DMS53 (cell line): ENCODE measurements at regions not wholly inside any gene's neighbourhood (a gene's known extent, or its start where the extent isn't known, plus 50 kb on each side); places are given as distances from the start of the nearest gene placed in this dataset.
"Not testable (repeated sequence)": the region's sequence is repeated elsewhere in the genome, so short reads cannot be mapped to it uniquely, and the experiment has no call there.

Source experiments
- DNase-seq: peaks from one replicate; lab custom pipeline; 2025; lab: John Stamatoyannopoulos, UW

- DNase-seq, result no peak
Observed at GRCh38 chr13:80547885-80548825, 207.2 kb upstream of the SPRY2 start.

DNA sequence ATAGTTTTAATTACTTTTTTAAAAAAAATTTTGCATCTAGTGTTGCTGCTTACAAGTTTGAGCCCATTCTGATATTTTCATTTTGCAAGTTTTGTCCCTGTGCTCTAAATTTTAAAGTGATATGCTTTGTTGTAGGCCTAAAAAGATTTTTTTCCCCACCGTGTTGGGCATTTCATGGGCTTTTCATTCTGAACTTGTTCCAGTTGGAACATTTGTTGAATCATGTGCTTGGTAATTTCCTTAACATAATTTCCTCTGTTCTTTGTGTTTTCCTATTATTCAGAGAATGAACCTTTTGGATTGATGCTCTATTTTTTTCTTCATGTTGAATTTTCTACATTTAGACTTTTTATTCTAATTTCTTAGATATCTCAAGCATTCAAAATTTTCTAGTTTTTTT lies 206.4 kb upstream of the SPRY2 start:
- DNase-seq, result no peak

DNA sequence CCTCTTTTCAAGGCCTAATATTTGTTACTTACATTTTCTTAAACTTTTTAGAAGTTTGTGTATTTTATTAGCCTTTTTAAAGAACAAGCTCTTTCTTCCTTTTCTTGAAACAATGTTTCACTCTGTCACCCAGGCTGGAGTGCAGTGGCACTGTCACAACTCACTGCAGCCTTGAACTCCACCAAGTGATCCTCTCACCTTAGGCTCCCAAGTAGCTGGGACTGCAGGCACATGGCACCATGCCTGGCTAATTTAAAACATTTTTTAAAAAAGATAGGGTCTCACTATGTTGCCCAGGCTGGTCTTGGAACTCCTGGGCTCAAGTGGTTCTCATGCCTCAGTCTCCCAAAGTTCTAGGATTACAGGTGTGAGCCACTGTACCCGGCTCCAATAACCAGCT lies 192.2 kb upstream of the SPRY2 start:
- no peak for DNase-seq

DNA sequence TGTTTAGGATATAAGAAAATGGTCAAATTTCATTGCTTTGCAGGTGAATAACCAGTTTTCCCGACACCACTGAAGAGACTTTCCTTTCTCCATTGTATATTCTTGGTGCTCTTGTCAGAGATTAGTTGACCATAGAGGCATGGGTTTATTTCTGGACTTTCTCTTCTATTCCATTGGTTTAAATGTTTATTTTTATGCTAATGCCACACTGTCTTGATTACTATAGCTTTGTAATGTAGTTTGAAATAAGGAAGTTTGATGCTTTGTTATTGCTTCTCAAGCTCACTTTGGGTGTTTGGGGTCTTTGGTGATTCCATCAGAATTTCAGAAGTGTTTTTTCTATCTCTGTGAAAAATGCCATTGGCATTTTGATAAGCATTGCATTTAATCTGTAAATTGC lies 190.0 kb upstream of the SPRY2 start:
- no peak for DNase-seq

DNA sequence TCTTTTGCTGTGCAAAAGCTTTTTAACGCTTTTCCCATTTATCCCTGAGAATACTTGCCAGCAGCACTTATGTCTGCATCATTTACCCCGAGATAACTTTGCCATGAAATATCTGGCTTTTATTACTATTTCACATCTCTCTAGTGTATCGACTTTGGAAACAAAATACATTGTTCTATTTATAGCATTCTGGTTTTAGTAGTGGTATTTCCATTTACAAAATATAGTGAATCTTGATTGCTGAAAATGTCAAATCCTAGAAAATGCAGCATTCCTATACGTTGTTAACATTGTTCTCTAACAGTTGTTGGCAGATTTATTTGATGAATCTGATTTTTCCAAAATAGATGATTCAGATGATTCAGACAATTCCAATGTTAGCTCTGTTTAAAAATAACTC lies 189.3 kb upstream of the SPRY2 start:
- no peak for DNase-seq

DNA sequence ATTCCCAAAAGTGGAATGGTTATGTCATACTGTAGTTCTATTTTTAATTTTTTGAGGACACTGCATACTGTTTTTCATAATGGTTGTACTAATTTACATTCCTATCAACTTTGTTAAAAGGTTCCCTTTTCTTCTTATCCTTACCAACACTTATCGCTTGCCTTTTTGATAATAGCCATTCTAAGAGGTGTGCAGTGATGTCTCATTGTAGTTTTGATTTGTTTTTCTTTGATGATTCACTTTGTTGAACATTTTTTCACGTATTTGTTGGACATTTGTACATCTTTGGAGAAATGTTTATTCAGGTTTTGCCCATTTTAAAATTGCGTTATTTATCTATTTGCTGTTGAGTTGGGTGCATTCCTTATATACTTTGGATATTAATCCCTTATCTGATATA lies 188.8 kb upstream of the SPRY2 start:
- peak; percentile 0 for DNase-seq

GRCh38 chr13:80528733-80529132 lies 187.8 kb upstream of the SPRY2 start:
- DNase-seq, result no peak

DNA sequence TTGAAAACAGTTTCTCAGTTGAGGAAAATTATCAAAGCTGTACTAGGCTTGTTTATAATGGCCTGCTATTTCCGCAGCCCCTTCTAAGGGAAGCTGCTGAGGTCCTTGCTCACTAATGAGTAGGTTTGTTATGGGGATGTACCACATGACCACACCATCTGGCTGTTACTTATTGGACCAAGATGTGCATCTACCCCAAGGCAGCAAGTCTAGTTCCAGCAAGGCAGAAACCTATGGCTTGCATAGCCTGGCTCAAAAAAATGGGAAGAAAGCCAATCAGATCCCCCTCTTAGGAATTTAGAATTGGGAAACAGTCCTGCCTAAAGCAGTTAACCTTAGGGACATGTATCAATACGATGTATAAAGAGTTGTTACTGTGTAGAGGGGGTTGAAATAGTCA lies 186.5 kb upstream of the SPRY2 start:
- DNase-seq, result no peak

DNA sequence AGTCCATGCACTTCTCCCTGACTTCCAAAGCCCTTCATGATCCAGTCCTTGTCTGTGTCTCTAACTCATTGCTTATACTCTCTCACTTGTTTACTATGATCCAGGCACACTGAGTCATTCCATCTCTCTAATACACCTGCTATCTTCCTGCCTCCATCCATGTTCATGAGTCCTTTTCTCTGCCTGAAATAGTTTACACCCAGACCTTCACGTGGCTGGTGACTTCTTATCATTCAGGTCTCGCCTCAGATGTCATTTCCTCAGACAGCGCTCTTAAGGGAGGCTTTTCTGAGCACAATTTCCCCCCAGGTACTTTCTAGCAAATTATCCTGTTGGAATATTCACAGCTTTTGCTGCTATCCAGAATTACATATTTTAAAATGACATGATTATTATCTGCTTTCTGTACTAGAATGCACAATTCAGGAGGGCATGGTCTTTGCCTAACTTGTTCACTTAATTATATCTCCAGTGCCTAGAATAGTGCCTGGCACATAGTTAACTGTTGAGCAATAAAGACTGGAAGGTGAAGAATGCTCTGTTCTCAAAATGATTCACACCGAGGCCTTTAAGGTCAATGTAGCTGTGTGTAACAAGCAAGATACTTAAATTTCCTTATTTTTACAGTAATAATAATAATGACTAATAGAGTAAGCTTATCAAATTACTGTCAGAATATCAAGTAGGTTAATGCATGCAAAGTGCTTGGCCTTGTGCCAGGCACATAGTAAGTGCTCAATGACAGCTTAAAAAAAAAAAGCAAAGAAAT lies 183.7 kb upstream of the SPRY2 start:
- DNase-seq, result no peak

GRCh38 chr13:80523134-80523533 lies 182.2 kb upstream of the SPRY2 start:
- no peak for DNase-seq

GRCh38 chr13:80522463-80522862 lies 181.5 kb upstream of the SPRY2 start:
- DNase-seq, result not testable (repeated sequence)

DNA sequence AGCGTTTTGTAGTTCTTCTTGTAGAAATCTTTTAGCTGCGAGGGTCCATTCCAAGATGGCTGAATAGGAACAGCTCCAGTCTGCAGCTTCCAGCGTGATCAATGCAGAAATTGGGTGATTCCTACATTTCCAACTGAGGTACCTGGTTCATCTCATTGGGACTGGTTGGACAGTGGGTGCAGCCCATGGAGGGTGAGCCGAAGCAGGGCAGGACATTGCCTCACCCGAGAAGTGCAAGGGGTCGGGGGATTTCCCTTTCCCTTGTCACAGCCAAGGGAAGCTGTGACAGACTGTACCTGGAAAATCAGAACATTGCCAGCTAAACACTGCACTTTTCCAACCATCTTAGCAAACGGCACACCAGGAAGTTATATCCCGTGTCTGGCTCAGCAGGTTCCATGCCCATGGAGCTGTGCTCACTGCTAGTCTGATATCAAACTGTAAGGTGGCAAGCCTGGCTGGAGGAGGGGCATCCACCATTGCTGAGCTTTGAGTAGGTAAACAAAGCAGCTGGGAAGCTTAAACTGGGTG lies 176.0 kb upstream of the SPRY2 start:
- no peak for DNase-seq

DNA sequence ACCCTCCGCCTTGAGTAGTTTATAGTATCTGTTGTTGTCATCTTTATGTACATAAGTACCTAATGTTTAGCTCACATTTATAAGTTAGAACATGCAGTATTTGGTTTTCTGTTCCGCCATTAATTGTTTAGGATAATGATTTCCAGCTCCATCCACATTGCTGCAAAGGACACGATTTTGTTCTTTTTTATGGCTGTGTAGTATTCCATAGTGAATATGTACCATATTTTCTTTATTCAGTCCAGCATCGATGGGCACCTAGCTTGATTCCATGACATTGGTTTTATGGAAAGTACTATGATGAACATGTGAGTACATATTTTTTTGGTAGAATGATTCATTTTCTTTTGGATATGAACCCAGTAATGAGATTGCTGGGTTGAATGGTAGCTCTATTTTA lies 174.4 kb upstream of the SPRY2 start:
- DNase-seq, result no peak

DNA sequence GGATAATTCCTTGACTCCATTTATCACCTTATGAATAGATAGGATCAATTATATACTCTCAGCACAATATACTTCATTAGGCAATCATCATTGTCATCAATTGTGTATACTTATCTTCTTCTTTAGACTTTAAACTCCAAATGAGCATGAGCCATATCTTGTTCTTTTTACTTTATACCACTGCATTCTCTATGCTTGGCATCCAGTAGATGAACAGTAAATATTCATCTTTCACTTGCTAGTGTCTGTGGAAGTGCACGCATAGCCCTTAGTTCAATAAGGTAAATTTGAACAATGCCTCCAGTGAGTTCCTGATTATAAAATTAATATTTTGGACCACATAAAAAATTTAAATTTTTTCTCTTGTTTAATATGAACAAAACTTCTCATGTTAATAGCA lies 172.3 kb upstream of the SPRY2 start:
- DNase-seq, result no peak

GRCh38 chr13:80510686-80511085 lies 169.8 kb upstream of the SPRY2 start:
- no peak for DNase-seq

DNA sequence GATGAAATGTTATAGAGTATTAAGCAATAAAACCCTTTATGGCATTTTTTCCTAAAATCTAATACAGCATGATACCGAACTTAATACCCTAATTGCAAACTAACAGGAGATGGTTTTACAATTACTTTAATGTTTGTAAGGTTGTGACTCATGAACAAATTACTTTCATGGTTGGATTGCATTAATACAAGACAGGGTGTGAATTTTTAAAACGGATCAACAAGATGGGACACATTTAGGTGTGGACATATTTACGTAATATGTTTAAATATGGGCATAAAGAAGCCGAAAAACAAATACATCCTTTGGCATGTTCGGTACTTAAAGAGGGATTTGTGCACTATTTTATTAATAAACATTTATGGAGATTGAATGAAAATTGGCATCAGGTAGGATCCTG lies 168.3 kb upstream of the SPRY2 start:
- DNase-seq, result no peak

- DNase-seq, result no peak
Observed at GRCh38 chr13:80508031-80508430, 167.1 kb upstream of the SPRY2 start.

DNA sequence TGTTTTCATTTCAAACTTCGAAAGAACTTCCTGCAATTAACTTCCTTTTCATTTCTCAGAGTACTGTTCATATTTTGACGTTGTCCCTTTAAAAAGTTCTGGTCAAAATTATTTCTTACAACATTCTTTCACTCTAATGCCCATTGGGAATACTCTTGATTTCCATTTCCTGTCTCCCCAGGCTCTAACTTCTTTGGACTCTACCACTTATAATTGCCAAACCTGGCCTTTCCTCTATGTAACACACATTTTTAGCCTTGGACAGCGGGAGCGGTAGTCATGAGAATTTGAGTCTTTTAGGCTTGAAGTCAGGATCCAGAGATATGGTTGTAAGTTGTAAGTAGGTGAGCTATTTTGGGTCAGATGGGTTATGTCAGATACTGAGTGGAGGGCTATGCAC lies 163.5 kb upstream of the SPRY2 start:
- DNase-seq, result no peak

DNA sequence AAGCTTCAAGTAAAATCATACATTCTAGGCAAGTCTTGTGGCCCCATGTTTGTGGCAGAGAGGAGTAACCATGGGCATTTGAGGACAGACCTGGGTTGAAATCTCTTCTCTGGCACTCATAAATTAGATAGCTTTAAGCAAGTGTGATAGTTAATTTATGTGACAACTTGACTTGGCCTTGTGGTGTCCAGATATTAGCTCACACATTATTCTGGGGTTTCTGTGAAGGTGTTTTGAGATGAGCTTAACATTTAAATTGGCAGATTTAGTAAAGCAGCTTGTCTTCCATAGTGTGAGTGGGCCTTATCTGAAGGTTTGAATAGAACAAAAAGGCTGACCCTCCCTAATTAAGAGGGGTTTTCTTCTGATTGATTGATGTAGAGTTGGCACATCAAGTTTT lies 161.4 kb upstream of the SPRY2 start:
- no peak for DNase-seq

- no peak for DNase-seq
Observed at GRCh38 chr13:80501556-80501955, 160.6 kb upstream of the SPRY2 start.

- DNase-seq, result no peak
Observed at GRCh38 chr13:80499536-80500290, 158.8 kb upstream of the SPRY2 start.

DNA sequence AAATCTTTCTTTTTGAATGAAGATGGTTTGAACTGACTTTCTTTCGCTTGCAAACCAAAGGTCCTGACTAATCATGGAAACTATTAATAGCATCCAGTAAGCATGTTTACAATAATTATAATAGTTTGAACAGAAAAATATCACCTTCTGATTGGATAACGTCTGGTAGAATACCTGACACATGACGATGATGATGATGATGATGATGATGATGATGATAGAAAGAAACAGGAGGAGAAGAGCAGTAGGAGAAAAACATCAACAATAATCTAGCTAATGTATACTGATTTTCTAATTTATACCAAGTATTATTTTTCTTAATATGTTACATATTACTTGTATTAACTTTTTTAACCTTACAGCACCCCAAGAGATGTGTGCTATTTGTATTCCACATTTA lies 157.5 kb upstream of the SPRY2 start:
- DNase-seq, result no peak
